CD4-positive, alpha-beta T cell treated with Interleukin-10 for 1 hour (primary cell): ENCODE measurements at regions not wholly inside any gene's neighbourhood (a gene's known extent, or its start where the extent isn't known, plus 50 kb on each side); places are given as distances from the start of the nearest gene placed in this dataset.

Source experiments
- DNase-seq: peaks from one replicate; pipeline ENCODE4 v3.0.0-alpha.2; 2020

- no peak for DNase-seq
These were observed 68.0 kb upstream of the NAALADL2 start for GRCh38 chr3:174791161-174791560.

- no peak for DNase-seq
These were observed 66.3 kb upstream of the NAALADL2 start for GRCh38 chr3:174792864-174793263.
